ENCODE measurements at regions not wholly inside any gene's neighbourhood (a gene's known extent, or its start where the extent isn't known, plus 50 kb on each side); places are given as distances from the start of the nearest gene placed in this dataset.

- Histone ChIP-seq H3K4me3 (ENCODE audit: low read depth, low read length) (no peak overlapping the region), H3K9me3 (ENCODE audit: control insufficient read depth, insufficient read depth, low read depth, low read length) (no peaks in the 10 kb centered on the region), H3K4me1 (ENCODE audit: control insufficient read depth, insufficient read depth, low read length) (no peaks in the 10 kb centered on the region), H3K36me3 (ENCODE audit: control insufficient read depth in 2 of 2, insufficient read depth in 1 of 2, low read length in 2 of 2) (no peaks in the 10 kb centered on the region), H3K27ac (ENCODE audit: extremely low read depth, low read depth, low read length) (no peak overlapping the region)
- TF ChIP-seq ZEB2 (tag by site-specific recombination; IDR thresholded peaks at IDR 0.05) (no peak), ZNF394 (tag by site-specific recombination; IDR thresholded peaks at IDR 0.05; ENCODE audit: borderline replicate concordance) (no peak), ZNF521 (tag by site-specific recombination; IDR thresholded peaks at IDR 0.05) (no peak), ZNF324 (tag by site-specific recombination; IDR thresholded peaks at IDR 0.05) (no peak), ZNF571 (tag by site-specific recombination; IDR thresholded peaks at IDR 0.05) (no peak), KLF7 (tag by site-specific recombination; IDR thresholded peaks at IDR 0.05; ENCODE audit: borderline replicate concordance) (no peak), ZFP37 (tag by site-specific recombination; IDR thresholded peaks at IDR 0.05) (no peak), ZIC2 (tag by site-specific recombination; IDR thresholded peaks at IDR 0.05) (no peak), ZNF335 (tag by site-specific recombination; conservative IDR thresholded peaks at IDR 0.05) (no peak), ZNF747 (tag by site-specific recombination; IDR thresholded peaks at IDR 0.05) (no peak)
- POLR2A ChIA-PET, result no interaction called here
- CTCF ChIA-PET, result interaction anchor here (0.9 to 2.5 kb wide), 3 partner anchors 13 to 18 kb away, joined by 4 to 11 read pairs (median 4); no protein-coding TSS in a partner anchor
Observed at GRCh38 chr18:8969639-8970390, 132.7 kb upstream of the NDUFV2 start.

- Histone ChIP-seq H3K27ac (ENCODE audit: extremely low read depth, low read depth, low read length) (no peak overlapping the region), H3K4me3 (ENCODE audit: low read depth, low read length) (no peak overlapping the region), H3K4me1 (ENCODE audit: control insufficient read depth, insufficient read depth, low read length) (no peaks in the 10 kb centered on the region), H3K9me3 (ENCODE audit: control insufficient read depth, insufficient read depth, low read depth, low read length) (no peaks in the 10 kb centered on the region), H3K36me3 (ENCODE audit: control insufficient read depth in 2 of 2, insufficient read depth in 1 of 2, low read length in 2 of 2) (no peaks in the 10 kb centered on the region)
- TF ChIP-seq RBAK (tag by site-specific recombination; IDR thresholded peaks at IDR 0.05) (no peak), ZNF621 (tag by site-specific recombination; IDR thresholded peaks at IDR 0.05) (no peak), ZNF366 (tag by site-specific recombination; conservative IDR thresholded peaks at IDR 0.05) (no peak), PATZ1 (tag by site-specific recombination; IDR thresholded peaks at IDR 0.05) (no peak), ZNF175 (tag by site-specific recombination; IDR thresholded peaks at IDR 0.05) (no peak), PRDM1 (tag by site-specific recombination; IDR thresholded peaks at IDR 0.05) (no peak), ZNF335 (tag by site-specific recombination; conservative IDR thresholded peaks at IDR 0.05) (no peak), ZNF184 (tag by site-specific recombination; IDR thresholded peaks at IDR 0.05) (no peak), ZNF561 (tag by site-specific recombination; IDR thresholded peaks at IDR 0.05; ENCODE audit: borderline replicate concordance) (no peak), TCF7L2 (IDR thresholded peaks at IDR 0.05; ENCODE audit: borderline replicate concordance, low read depth, low read length) (no peak), ZNF555 (tag by site-specific recombination; conservative IDR thresholded peaks at IDR 0.05) (no peak), HOXA7 (CRISPR knock-in tag; IDR thresholded peaks at IDR 0.05; ENCODE audit: borderline replicate concordance) (no peak), ZNF19 (tag by site-specific recombination; IDR thresholded peaks at IDR 0.05; ENCODE audit: low read depth) (no peak), MZF1 (tag by site-specific recombination; IDR thresholded peaks at IDR 0.05; ENCODE audit: borderline replicate concordance) (no peak), ZNF292 (tag by site-specific recombination; IDR thresholded peaks at IDR 0.05; ENCODE audit: borderline replicate concordance, low read depth) (no peak), BCL6B (tag by site-specific recombination; IDR thresholded peaks at IDR 0.05) (no peak)
- POLR2A ChIA-PET, result no interaction called here
- CTCF ChIA-PET, result interaction anchor here (0.5 to 2.5 kb wide), 4 partner anchors 8 to 603 kb away, joined by 3 to 11 read pairs (median 4); no protein-coding TSS in a partner anchor
Observed at GRCh38 chr18:8970843-8971242, 131.7 kb upstream of the NDUFV2 start.
